GM06990 (cell line): ENCODE measurements at regions not wholly inside any gene's neighbourhood (a gene's known extent, or its start where the extent isn't known, plus 50 kb on each side); places are given as distances from the start of the nearest gene placed in this dataset.
"Not testable (repeated sequence)": the region's sequence is repeated elsewhere in the genome, so short reads cannot be mapped to it uniquely, and the experiment has no call there.

Experiments
- DNase-seq: peaks from one replicate; pipeline ENCODE4 v3.0.0-alpha.2; 2011; ENCODE audit not compliant: insufficient read length; ENCODE audit errors: extremely low read depth
- H3K27me3 ChIP-seq: replicated peaks from 2 replicates; pipeline ENCODE4 v1.6.0; 2011; ENCODE audit warnings: low read length; ENCODE audit not compliant: control insufficient read depth, insufficient read depth
- H3K36me3 ChIP-seq: 2 replicates; pipeline ENCODE4 v1.5.1; 2011; ENCODE audit warnings: low read length; ENCODE audit not compliant: control insufficient read depth, insufficient read depth
- H3K4me3 ChIP-seq: replicated peaks from 2 replicates; pipeline ENCODE4 v1.5.1; 2011; ENCODE audit warnings: low read depth, mild to moderate bottlenecking, control low read depth, low read length
- TF ChIP-seq, protein P1 (sequence below): IDR thresholded peaks from 2 replicates; pipeline ENCODE4 v1.5.1; 2011; ENCODE audit warnings: low read length, control low read depth, mild to moderate bottlenecking, inconsistent platforms; ENCODE audit not compliant: insufficient read depth, poor library complexity, severe bottlenecking

DNA sequence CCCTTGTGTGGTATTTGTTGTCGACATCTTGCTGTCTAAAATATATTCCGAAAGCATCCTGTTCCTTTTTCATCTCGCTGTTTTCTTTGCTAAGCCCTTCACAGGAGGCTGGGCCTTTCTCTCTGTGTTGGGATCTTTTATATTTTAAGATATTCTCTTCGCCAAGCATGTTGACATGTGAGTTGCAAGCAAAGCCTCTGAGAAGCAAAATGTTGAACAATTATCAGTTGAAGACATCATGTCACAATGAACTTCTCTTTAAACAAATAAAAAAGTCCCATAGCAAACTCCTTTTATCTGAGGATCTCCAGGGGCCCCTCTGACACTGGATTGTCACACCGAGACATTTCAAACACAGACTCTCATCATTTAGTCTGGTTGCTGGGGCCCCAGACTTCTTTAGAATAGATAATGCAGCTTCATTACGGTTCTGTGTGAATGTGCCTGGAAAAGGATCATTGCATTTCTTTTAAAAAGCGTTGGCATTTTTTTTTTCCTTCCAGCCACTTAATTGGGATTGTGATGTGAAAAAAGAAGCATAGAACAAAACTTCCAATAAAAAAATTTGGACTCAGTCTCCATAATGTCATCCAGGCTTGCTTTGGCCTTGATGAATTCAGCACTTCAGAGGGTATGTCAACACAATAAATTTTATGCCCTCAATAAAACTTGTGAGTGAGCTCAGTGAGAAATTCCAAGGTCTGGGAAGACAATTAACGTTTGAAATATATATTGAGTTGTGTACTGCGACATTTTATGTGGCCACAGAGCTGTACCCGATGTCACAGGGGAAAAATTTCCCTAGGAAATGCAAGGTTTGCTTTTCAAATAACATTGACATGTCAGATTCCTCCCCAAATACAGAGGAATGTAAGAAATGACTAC, 496.8 kb downstream of the XYLT1 start:
- TF ChIP-seq, protein P1, sequence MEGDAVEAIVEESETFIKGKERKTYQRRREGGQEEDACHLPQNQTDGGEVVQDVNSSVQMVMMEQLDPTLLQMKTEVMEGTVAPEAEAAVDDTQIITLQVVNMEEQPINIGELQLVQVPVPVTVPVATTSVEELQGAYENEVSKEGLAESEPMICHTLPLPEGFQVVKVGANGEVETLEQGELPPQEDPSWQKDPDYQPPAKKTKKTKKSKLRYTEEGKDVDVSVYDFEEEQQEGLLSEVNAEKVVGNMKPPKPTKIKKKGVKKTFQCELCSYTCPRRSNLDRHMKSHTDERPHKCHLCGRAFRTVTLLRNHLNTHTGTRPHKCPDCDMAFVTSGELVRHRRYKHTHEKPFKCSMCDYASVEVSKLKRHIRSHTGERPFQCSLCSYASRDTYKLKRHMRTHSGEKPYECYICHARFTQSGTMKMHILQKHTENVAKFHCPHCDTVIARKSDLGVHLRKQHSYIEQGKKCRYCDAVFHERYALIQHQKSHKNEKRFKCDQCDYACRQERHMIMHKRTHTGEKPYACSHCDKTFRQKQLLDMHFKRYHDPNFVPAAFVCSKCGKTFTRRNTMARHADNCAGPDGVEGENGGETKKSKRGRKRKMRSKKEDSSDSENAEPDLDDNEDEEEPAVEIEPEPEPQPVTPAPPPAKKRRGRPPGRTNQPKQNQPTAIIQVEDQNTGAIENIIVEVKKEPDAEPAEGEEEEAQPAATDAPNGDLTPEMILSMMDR: no peak
- no peaks in the 10 kb centered on the region for H3K36me3 ChIP-seq
- H3K27me3 ChIP-seq: no peaks in the 10 kb centered on the region
- no peak for DNase-seq
- no peak overlapping the region for H3K4me3 ChIP-seq

DNA sequence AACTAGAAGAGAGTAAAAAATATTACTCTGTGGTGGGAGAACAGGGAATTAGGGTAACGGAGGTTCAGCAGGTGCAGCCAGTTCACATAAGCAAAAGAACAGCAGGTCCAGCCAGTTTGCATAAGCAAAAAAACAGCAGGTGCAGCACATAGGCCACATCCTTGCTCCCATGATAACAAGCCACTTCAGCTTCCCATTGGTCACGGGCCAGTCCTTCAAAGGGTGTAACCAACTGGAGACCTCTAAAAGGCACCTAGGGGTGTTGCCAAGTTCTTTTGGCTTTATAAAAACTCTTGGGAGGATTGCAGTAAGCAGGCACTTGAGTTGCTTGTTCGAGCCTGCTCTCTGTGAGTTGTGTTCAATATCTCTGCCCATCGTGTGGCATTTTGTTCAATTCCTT, 488.1 kb downstream of the XYLT1 start:
- no peaks in the 10 kb centered on the region for H3K36me3 ChIP-seq
- no peaks in the 10 kb centered on the region for H3K27me3 ChIP-seq
- TF ChIP-seq, protein P1: no peak
- no peak overlapping the region for H3K4me3 ChIP-seq
- no peak for DNase-seq

DNA sequence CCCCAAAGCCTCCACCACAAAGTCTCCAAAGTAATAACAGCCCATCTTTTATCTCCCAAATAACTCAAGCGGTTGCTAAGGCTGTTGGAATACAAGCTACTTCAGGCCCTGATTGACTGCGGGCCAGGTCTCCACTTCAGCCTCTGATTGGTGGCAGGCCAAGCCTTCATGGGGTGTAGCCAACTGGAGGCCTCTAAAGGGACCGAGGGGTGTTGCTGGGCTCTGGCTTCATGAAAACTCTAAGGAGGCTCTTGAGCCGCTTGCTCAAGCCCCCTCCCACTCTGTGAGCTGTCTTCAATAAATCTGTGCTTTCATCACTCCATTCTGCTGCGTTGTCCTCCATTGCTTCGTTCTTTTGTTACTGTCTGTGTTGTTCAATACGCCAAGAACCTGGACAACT, 487.2 kb downstream of the XYLT1 start:
- Histone ChIP-seq H3K4me3 (no peak overlapping the region), H3K27me3 (no peaks in the 10 kb centered on the region), H3K36me3 (no peaks in the 10 kb centered on the region)
- DNase-seq: no peak
- TF ChIP-seq, protein P1: no peak

DNA sequence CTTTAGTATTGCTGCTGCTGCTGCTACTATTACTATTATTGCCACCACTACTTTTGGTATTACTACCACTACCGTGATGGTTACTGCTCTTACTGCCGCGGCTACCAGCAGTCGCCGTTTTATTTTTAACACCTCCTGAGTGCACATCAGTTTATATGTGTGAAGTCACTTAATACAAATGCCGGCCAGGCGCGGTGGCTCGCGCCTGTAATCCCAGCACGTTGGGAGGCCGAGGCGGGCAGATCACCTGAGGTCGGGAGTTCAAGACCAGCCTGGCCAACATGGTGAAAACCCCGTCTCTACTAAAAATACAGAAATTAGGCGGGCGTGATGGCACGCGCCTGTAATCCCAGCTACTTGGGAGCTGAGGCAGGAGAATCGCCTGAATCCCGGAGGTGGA, 486.7 kb downstream of the XYLT1 start:
- not testable (repeated sequence) for H3K27me3 ChIP-seq, DNase-seq, H3K4me3 ChIP-seq, H3K36me3 ChIP-seq

DNA sequence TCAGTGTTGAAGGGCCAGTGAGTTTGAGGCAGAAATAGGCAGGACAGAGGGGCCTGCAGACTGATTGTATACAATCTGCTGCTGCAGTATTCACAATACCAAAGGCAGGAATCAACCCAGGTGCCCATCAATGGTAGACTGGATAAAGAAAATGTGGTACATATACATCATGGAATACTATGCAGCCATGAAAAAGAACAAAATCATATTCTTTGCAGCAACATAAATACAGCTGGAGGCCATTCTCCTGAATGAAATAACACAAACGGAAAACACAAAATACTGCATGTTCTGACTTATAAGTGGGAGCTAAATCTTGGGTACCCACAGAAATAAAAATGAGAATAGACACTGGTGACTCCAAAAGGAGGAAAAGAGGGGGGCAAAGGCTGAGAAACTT, 485.1 kb downstream of the XYLT1 start:
- no peaks in the 10 kb centered on the region for H3K36me3 ChIP-seq
- TF ChIP-seq, protein P1: no peak
- H3K4me3 ChIP-seq: no peak overlapping the region
- H3K27me3 ChIP-seq: no peaks in the 10 kb centered on the region
- no peak for DNase-seq

DNA sequence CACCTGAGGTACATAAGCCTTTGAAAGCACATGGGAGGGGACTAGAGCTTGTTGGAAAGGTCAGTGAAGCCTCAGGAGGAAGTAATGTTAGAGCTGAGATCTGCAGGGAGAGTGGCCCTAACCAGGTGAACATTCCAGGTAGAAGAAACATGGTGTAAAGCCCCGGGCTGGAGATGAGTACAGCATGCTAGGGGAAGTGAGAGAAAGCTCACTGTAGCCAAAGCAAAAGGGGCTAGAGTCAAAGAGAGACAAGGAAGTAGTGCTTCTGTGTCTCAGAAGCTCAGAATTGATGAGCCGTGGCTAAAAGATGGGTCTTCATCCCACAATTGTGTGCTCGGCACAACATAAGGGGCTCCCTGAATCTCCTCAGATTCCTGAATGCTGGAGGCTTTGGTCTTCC, 481.8 kb downstream of the XYLT1 start:
- Histone ChIP-seq H3K27me3 (no peaks in the 10 kb centered on the region), H3K4me3 (no peak overlapping the region), H3K36me3 (no peaks in the 10 kb centered on the region)
- no peak for DNase-seq
- TF ChIP-seq, protein P1: no peak
